HG03558 (cell line): ENCODE measurements at regions not wholly inside any gene's neighbourhood (a gene's known extent, or its start where the extent isn't known, plus 50 kb on each side); places are given as distances from the start of the nearest gene placed in this dataset.

Experiments used
- ATAC-seq: cut with Tn5 transposase; IDR thresholded peaks from one replicate; pipeline ENCODE4 v1.9.1; 2021; ENCODE audit warnings: moderate number of reproducible peaks; ENCODE audit not compliant: unreplicated experiment; ENCODE audit errors: extremely low read depth

GRCh38 chr2:147247749-147248148, 597.1 kb upstream of the ACVR2A start:
- no peak for ATAC-seq

GRCh38 chr2:147242445-147242844, 602.4 kb upstream of the ACVR2A start:
- no peak for ATAC-seq

GRCh38 chr2:147236601-147237000, 608.2 kb upstream of the ACVR2A start:
- ATAC-seq = no peak

GRCh38 chr2:147232225-147232669, 612.6 kb upstream of the ACVR2A start:
- no peak for ATAC-seq

GRCh38 chr2:147231607-147232006, 613.2 kb upstream of the ACVR2A start:
- no peak for ATAC-seq

- no peak for ATAC-seq
Observed at GRCh38 chr2:147231081-147231480, 613.7 kb upstream of the ACVR2A start.

- ATAC-seq = no peak
Observed at GRCh38 chr2:147227313-147227712, 617.5 kb upstream of the ACVR2A start.

- no peak for ATAC-seq
Observed at GRCh38 chr2:147224070-147224469, 620.8 kb upstream of the ACVR2A start.

- no peak for ATAC-seq
Observed at GRCh38 chr2:147223553-147224060, 621.2 kb upstream of the ACVR2A start.

GRCh38 chr2:147223119-147223518, 621.7 kb upstream of the ACVR2A start:
- ATAC-seq = no peak

- ATAC-seq = no peak
Observed at GRCh38 chr2:147222506-147222905, 622.3 kb upstream of the ACVR2A start.

GRCh38 chr2:147214914-147215313, 629.9 kb upstream of the ACVR2A start:
- no peak for ATAC-seq

- no peak for ATAC-seq
Observed at GRCh38 chr2:147211484-147211883, 633.3 kb upstream of the ACVR2A start.

GRCh38 chr2:147204102-147204501, 640.7 kb upstream of the ACVR2A start:
- no peak for ATAC-seq

GRCh38 chr2:147198651-147199171, 646.1 kb upstream of the ACVR2A start:
- no peak for ATAC-seq

GRCh38 chr2:147197754-147198483, 646.9 kb upstream of the ACVR2A start:
- no peak for ATAC-seq

GRCh38 chr2:147182260-147182659, 662.6 kb upstream of the ACVR2A start:
- no peak for ATAC-seq

- no peak for ATAC-seq
Observed at GRCh38 chr2:147181351-147182029, 663.3 kb upstream of the ACVR2A start.

GRCh38 chr2:147177071-147177857, 667.6 kb upstream of the ACVR2A start:
- ATAC-seq = no peak

- ATAC-seq = no peak
Observed at GRCh38 chr2:147174824-147175254, 670.0 kb upstream of the ACVR2A start.

GRCh38 chr2:147173798-147174197, 671.0 kb upstream of the ACVR2A start:
- ATAC-seq = no peak
